A673 (cell line): ENCODE measurements at regions not wholly inside any gene's neighbourhood (a gene's known extent, or its start where the extent isn't known, plus 50 kb on each side); places are given as distances from the start of the nearest gene placed in this dataset.

Experiments used
- EZH2 ChIP-seq: fragments of 200-600 bp; sonication (generic); IDR thresholded peaks from 2 replicates; pipeline ENCODE4 v1.6.1; 2017; ENCODE audit warnings: borderline replicate concordance, low read depth, mild to moderate bottlenecking, mixed read lengths, antibody characterized with exemption, low read length; ENCODE audit not compliant: poor library complexity, severe bottlenecking
- TF ChIP-seq, protein P1 (sequence below): fragments of 300-800, 200-600 bp; sonication (generic); conservative IDR thresholded peaks from 2 replicates; pipeline ENCODE4 v1.5.1; 2017; ENCODE audit warnings: low read depth, mild to moderate bottlenecking, antibody characterized with exemption, low read length, moderate library complexity, mixed read lengths

DNA sequence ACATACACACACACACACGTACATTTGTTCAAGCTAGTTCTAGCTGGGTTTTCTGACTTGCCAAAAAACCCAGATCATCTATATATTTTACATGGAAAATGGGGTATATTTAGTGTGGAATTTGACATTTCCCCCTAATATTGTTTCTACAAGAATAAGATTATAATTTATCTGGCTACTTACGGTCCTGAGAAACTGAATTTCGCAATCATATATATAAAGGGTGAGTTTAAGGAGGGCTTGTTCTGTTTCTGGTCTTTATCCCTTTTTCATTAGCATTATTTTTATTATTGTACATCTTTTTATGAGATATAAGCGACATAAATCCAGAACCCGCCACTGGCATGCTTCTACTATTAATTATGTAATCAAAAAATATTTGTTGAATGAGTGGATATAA lies 528.9 kb downstream of the TMX3 start:
- TF ChIP-seq, protein P1, sequence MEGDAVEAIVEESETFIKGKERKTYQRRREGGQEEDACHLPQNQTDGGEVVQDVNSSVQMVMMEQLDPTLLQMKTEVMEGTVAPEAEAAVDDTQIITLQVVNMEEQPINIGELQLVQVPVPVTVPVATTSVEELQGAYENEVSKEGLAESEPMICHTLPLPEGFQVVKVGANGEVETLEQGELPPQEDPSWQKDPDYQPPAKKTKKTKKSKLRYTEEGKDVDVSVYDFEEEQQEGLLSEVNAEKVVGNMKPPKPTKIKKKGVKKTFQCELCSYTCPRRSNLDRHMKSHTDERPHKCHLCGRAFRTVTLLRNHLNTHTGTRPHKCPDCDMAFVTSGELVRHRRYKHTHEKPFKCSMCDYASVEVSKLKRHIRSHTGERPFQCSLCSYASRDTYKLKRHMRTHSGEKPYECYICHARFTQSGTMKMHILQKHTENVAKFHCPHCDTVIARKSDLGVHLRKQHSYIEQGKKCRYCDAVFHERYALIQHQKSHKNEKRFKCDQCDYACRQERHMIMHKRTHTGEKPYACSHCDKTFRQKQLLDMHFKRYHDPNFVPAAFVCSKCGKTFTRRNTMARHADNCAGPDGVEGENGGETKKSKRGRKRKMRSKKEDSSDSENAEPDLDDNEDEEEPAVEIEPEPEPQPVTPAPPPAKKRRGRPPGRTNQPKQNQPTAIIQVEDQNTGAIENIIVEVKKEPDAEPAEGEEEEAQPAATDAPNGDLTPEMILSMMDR, result no peak
- no peak for TF ChIP-seq EZH2
